SK-N-MC (cell line): ENCODE measurements at regions not wholly inside any gene's neighbourhood (a gene's known extent, or its start where the extent isn't known, plus 50 kb on each side); places are given as distances from the start of the nearest gene placed in this dataset.

Experiments used
- EZH2 ChIP-seq: fragments of 200-600 bp; sonication (generic); IDR thresholded peaks from one replicate; pipeline ENCODE4 v1.6.1; 2017; ENCODE audit warnings: antibody characterized with exemption
- FOXP2 ChIP-seq: optimal IDR thresholded peaks from 2 replicates; pipeline ENCODE3; 2011; ENCODE audit warnings: mild to moderate bottlenecking, moderate library complexity; ENCODE audit not compliant: insufficient read depth; ENCODE audit errors: extremely low read length, control extremely low read depth
- POLR2AphosphoS5 ChIP-seq: IDR thresholded peaks from 2 replicates; pipeline ENCODE4 v1.6.1; 2012; ENCODE audit warnings: mild to moderate bottlenecking, low read depth, low read length, borderline replicate concordance

DNA sequence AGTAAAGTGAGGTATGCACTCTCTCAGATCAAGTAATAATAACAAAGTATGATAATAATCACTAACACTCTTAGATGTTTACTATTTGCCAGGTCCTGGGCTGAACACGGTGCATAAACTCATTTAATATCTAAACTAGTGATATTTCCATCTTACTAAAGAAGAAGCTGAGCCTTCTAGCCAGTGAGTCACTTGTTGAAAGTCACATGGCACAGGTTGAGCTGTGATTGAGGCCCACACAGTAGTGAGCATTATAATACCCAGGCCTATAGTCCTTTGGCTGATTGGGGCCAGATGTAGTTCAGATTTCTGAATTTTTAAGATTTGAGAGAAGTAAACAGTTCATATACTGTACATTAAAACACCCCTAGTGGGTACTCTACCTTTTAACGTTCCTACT lies 93.2 kb upstream of the CCDC80 start:
- TF ChIP-seq POLR2AphosphoS5 (no peak), EZH2 (no peak), FOXP2 (no peak)
